ENCODE measurements at regions not wholly inside any gene's neighbourhood (a gene's known extent, or its start where the extent isn't known, plus 50 kb on each side); places are given as distances from the start of the nearest gene placed in this dataset.

DNA sequence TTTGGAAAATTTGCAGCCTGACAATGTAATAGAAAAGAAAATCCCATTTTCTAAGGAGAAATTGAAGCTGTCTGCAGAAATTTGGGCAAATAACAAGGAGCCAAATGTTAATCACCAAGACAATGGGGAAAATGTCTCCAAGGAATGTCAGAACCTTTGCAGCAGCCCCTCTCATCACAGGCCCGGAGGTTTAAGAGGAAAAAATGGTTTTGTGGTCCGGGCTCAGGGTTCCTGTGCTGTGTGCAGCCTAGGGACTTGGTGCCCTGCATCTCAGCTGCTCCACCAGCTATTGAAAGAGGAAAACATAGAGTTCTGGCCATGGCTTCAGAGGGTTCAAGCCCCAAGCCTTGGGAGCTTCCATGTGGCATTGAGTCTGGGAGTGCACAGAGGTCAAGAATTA lies 298.9 kb downstream of the ATXN7L3B start (continued):
- TF ChIP-seq TARDBP (IDR thresholded peaks at IDR 0.05; ENCODE audit: borderline replicate concordance) (no peak), NR2C2 (IDR thresholded peaks at IDR 0.05; ENCODE audit: borderline replicate concordance, control insufficient read depth, insufficient read length, low read depth) (no peak), ZNF622 (IDR thresholded peaks at IDR 0.05) (no peak), YY1 (IDR thresholded peaks at IDR 0.05; ENCODE audit: low read depth, low read length) (no peak), MEF2A (IDR thresholded peaks at IDR 0.05; ENCODE audit: insufficient read depth, low read depth, low read length) (no peak), DPF2 (IDR thresholded peaks at IDR 0.05) (no peak)
- TF ChIP-seq, protein P1, sequence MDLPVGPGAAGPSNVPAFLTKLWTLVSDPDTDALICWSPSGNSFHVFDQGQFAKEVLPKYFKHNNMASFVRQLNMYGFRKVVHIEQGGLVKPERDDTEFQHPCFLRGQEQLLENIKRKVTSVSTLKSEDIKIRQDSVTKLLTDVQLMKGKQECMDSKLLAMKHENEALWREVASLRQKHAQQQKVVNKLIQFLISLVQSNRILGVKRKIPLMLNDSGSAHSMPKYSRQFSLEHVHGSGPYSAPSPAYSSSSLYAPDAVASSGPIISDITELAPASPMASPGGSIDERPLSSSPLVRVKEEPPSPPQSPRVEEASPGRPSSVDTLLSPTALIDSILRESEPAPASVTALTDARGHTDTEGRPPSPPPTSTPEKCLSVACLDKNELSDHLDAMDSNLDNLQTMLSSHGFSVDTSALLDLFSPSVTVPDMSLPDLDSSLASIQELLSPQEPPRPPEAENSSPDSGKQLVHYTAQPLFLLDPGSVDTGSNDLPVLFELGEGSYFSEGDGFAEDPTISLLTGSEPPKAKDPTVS (IDR thresholded peaks at IDR 0.05; ENCODE audit: low read depth, low read length), result no peak

DNA sequence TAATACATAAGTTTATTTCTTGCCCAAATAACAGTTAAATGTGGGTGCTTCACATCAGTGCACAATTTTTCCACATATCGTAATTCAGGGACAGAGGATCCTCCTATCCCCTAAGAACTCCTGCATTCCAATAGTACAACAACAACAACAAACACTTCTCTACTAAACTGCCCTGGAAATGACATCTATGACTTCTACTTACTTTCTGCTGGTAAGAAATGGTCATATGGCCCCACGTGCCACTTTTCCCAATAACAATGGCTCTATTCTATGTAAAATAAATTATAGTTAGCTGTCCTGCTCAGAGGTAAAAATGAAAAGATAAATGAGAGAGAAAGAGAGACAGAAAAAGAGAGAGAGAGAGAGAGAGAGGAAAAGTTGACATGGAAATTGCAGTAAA lies 308.5 kb downstream of the ATXN7L3B start:
- RAD21 ChIA-PET (ENCODE audit: unreplicated experiment), result no interaction called here
- FAIRE-seq, result no peak
- POLR2A ChIA-PET, result no interaction called here
- H3K27me3 ChIP-seq (replicated peaks in 1 of 2; ENCODE audit: control insufficient read depth in 2 of 2, insufficient read depth in 2 of 2, low read length in 1 of 2), result no peaks in the 10 kb centered on the region
- no peaks in the 10 kb centered on the region for H3K36me3 ChIP-seq (ENCODE audit: control insufficient read depth in 2 of 2, insufficient read depth in 2 of 2, low read length in 1 of 2)
- H3K4me2 ChIP-seq (ENCODE audit: control insufficient read depth, insufficient read depth), result no peak overlapping the region
- no peak overlapping the region for H3K9ac ChIP-seq (ENCODE audit: control insufficient read depth, insufficient read depth, low read length)
- in situ Hi-C loops (cut with MboI), result no loop called here
- H4K20me1 ChIP-seq (ENCODE audit: control insufficient read depth, insufficient read depth), result no peaks in the 10 kb centered on the region
- ATAC-seq, result no peak
- no peaks in the 10 kb centered on the region for H3K9me3 ChIP-seq (replicated peaks; ENCODE audit: control insufficient read depth, insufficient read depth, low read length)
- no peaks in the 10 kb centered on the region for H3K4me1 ChIP-seq (ENCODE audit: control insufficient read depth, insufficient read depth, low read length)
- no peak for TF ChIP-seq PAX8 (IDR thresholded peaks at IDR 0.05)
- no peak overlapping the region for H2AFZ ChIP-seq (ENCODE audit: control insufficient read depth, low read depth, low read length)
- CTCF ChIA-PET, result interaction anchor here (0.6 kb wide), 1 partner anchor 478 kb away, joined by 3 read pairs; no protein-coding TSS in a partner anchor
- no peak overlapping the region for H3K4me3 ChIP-seq
- 9% methylated on average over 2 of the region's 2 CpGs for WGBS (ENCODE audit: insufficient coverage, insufficient replicate concordance, low lambda C conversion rate, missing lambda C conversion rate)
- H3K27ac ChIP-seq (ENCODE audit: control insufficient read depth, insufficient read depth), result no peak overlapping the region
- no peak for DNase-seq (ENCODE audit: low read depth, low spot score)
- BruUV-seq (replicated peaks), result no TSS peak
- no peaks in the 10 kb centered on the region for H3K79me2 ChIP-seq (ENCODE audit: control insufficient read depth, insufficient read depth, low read length)
- intact Hi-C loops (cut with micrococcal nuclease; ENCODE audit: unreplicated experiment), result no loop called here
- SMC1A ChIA-PET (ENCODE audit: uncharacterized antibody, unreplicated experiment), result no interaction called here
